HG02852 (cell line): ENCODE measurements at regions not wholly inside any gene's neighbourhood (a gene's known extent, or its start where the extent isn't known, plus 50 kb on each side); places are given as distances from the start of the nearest gene placed in this dataset.
A peak's percentile ranks its signal among the peaks of the same experiment; 100 is the strongest.
"Not testable (repeated sequence)": the region's sequence is repeated elsewhere in the genome, so short reads cannot be mapped to it uniquely, and the experiment has no call there.

Experiments used
- ATAC-seq: cut with Tn5 transposase; IDR thresholded peaks from one replicate; pipeline ENCODE4 v1.9.1; 2021; ENCODE audit warnings: mild to moderate bottlenecking, moderate library complexity; ENCODE audit not compliant: unreplicated experiment

DNA sequence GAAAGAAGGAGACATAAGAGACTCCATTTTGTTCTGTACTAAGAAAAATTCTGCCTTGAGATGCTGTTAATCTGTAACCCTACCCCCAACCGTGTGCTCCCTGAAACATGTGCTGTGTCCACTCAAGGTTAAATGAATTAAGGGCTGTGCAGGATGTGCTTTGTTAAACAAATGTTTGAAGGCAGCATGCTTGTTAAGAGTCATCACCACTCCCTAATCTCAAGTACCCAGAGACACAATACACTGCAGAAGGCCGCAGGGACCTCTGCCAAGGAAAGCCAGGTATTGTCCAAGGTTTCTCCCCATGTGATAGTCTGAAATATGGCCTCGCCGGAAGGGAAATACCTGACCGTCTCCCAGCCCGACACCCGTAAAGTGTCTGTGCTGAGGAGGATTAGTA is 152.4 kb upstream of the NOTCH2NLA start:
- not testable (repeated sequence) for ATAC-seq

DNA sequence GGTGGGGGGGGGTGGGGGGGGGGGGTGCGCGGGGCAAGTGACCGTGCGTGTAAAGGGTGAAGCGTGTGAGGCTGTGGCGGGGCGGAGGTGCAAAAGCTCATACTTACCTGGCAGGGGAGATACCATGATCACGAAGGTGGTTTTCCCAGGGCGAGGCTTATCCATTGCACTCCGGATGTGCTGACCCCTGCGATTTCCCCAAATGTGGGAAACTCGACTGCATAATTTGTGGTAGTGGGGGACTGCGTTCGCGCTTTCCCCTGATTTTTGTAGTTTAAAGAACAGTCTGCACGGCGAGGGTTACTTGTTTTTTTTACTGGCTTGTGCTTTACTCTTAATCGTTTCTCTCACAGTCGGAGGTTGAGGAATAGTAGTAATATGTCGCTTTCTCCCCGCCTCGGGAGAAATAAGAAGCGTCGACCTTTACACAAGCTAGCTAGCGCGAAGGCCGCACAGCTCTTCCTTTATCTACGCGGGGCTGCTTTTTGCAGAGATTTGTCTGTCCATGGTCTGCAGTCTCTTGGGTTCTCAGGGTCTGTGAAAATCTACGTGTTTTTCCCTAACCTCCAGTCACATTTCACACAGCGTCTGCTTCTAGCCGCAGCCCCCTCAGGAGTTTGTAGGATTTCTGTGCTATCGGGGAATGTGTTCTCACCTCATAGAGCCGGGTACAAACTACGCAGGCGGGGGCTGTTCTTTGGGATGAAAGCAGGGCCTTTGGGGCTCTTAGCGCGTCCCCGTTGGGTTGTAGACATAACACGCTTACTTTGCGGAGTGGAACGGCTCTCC is 148.1 kb upstream of the NOTCH2NLA start:
- ATAC-seq: peak; percentile 86

DNA sequence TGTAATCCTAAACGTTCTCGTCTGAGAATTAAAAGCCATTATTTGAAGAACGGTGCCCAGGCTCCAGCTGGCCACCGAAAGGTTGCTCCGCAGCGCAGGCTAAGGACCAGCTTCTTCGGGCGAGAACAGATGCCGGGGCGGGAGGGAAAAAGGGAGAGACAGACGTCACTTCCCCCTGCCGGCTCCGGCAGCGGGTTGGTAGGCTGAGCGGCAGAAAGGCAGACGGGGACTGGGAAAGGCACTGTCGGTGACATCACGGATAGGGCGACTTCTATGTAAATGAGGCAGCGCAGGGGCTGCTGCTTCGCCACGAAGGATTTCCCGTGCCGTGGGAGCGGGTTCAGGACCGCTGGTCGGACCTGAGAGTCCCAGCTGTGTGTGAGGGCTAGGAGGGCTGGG is 147.5 kb upstream of the NOTCH2NLA start:
- peak; percentile 56 for ATAC-seq

DNA sequence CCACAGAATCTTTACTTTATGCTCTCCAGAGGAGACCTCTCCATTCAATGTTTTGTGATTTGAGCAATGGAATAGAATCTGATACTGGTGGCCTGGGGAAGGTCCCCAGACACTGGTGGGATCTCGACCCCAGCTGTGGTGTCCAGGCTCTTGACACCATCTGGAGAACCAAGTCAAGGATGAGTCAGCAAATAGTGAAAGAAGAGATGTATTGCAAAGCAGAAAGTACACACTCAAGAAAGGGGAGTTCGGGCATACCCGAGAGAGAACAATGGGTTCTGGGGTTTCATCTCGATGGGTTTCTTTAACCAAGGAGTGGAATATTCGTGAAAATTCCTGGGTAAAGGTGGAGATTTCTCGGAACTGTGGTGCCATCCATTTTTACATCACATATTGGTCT is 146.3 kb upstream of the NOTCH2NLA start:
- not testable (repeated sequence) for ATAC-seq

DNA sequence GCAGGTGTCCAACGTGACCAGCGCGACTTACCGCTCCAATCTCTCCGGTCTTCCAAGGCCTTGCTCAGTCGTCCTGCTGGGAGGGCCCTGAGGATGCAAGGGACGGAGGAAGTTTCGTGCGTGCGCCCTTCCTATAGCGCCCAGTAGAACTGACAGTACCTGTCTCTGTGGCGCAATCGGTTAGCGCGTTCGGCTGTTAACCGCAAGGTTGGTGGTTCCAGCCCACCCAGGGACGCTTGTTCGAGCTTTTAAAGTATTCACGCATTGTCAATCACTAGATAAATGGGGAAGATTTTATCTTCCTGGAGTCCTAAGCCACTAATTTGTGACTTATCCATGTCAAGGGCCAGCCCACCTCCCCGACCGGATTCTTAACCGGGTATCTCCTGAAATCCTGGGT is 141.1 kb upstream of the NOTCH2NLA start:
- ATAC-seq: not testable (repeated sequence)

DNA sequence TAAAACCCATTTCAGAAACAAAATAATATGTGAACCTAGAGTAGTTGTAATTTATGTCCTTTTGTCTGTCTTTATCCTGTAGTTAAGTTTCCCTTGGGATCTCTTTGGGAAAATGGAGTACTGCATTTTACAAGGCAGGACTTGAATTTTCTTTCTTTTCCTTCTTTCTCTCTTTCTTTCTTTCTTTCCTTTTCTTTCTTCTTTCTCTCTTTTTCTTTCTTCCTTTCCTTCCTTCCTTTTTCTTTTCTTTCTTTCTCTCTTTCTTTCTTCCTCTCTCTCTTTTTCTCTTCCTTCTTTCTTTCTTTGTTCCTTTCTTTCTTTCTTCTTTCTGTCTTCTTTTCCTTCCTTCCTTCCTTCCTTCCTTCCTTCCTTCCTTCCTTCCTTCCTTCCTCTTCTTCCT is 126.6 kb upstream of the NOTCH2NLA start:
- ATAC-seq: not testable (repeated sequence)

DNA sequence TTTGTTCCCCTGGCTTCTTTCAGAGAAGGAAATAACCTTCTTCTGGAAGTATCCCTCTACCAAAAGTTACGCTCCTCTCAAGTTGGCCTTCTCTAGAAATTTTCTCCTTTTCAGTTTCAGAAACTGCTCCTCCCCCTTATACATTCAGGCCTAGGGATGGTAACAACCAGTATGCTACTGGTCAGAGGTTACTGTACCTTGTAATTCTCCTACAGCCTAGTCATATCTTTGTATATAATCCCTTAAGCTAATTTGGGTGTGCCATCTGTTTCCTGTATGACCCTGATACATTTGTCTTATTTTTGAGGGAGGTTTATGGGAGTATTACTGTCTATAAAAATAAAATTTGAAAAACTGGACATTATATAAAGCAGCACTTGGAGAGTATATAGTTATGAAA is 98.0 kb upstream of the NOTCH2NLA start:
- ATAC-seq: not testable (repeated sequence)

DNA sequence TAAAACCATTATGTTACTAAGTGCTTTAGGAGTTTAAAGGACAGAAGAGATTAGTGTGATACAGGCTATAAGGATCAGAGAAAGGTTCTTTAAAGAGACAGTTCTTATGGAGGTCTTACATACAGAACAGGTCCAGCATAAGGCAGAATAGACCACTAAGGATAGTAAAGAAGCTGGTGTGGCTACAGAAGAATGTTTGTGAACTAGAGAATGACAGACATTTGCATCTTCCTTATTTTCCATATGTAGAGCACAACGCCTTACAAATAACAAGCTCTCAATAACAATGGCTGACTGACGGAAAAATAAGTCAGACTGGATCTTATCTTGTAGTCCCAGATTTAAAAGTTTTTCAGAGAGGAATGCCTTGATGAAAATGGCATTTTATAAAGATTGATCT is 95.6 kb upstream of the NOTCH2NLA start:
- not testable (repeated sequence) for ATAC-seq

DNA sequence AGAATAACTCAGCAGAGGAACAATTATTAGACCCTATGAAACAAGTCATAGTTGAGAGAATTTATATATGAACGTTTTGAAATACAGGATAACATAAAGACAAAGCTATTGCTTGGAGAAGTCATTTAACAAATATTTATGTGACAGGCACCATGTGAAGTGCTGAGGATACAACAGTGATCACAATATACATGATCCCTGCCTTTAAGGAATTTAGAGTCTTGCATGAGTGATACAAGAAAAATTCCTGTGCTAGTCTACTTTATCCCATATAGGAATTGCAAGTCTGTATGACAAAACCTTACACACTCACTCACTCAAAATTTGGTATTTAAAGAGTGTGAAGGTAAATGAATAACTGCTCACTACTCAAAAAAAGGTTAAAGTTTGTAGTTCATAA is 94.5 kb upstream of the NOTCH2NLA start:
- ATAC-seq: not testable (repeated sequence)

DNA sequence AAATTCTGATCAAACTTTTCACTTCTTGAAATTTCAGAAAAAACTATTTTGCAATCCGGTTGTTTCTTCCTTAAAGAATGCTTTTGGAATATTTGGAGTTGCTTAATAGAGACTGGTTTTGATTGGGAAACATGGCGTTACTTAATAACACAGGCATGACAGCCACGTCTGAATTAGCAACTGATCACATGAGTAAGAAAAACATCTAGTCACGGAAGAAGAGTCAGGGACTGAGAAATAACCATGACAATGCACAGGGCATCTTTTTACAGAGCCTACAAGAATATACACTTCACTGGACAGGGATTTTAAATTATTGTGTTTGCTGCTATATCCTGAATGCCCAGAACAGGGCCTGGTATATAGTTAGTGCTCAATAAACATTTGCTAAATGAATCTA is 94.1 kb upstream of the NOTCH2NLA start:
- not testable (repeated sequence) for ATAC-seq

DNA sequence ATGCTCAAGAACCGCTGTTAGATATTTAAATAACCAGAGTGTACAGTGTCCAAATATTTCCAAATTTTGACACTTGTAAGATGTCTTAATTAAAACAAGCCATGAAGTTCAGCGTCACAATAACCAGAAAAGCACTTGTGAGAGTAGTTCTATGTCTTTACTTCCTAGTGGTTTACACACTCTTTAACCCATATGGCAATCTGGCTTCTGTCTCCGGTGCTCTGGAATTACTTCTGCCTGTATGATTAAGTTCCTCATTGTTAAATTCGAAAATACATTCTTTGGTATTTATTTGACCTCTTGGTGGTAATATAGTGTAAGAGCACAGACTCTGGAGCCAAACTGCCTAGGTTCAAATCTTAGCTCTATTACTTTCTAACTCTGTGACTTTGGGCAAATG is 89.9 kb upstream of the NOTCH2NLA start:
- not testable (repeated sequence) for ATAC-seq

DNA sequence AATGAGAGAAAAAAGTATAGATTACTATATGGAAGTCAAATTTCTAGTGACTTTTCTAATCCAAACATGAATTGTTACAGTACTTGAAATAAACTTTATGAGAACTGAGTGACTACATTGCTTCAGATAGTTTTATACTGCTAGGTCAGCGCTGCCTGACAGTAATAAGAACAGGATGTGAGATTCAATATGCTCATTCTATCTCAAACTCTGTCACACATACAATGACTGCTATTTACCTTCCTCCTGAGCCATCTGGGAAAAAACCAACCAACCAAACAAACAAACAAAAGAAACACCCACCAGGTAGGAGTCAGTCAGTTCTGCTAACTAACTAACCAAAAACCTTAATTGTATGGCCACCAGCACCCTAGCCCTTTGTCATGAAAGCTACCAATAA is 89.0 kb upstream of the NOTCH2NLA start:
- not testable (repeated sequence) for ATAC-seq

DNA sequence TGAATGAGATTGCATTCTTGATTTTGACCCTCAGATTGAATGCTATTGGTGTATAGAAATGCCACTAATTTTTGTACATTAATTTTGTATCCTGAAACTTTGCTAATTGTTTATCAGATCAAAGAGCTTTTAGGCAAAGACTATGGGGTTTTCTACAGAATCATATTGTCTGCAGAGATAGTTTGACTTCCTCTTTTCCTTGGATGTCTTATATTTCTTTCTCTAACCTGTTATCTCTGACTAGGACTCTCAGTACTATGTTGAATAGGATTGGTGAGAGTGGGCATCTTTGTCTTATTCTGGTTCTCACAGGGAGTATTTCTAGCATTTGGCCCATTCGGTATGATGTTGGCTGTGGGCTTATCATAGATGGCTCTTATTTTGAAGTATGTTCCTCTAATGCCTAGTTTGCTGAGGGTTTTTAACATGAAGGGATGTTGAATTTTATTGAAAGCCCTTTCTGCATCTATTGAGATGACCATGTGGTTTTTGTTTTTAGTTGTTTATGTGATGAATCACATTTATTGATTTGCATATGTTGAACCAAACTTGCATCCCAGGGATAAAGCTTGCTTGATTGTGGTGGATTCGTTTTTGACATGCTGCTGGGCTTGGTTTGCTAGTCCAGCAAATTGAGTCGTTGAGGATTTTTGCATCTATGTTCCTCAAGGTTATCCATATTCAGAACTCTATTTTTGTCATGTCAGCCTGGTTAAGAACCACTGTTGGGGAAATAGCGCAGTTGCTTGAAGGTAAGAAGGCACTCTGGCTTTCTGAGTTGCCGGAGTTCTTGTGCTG is 85.8 kb upstream of the NOTCH2NLA start:
- ATAC-seq: not testable (repeated sequence)

DNA sequence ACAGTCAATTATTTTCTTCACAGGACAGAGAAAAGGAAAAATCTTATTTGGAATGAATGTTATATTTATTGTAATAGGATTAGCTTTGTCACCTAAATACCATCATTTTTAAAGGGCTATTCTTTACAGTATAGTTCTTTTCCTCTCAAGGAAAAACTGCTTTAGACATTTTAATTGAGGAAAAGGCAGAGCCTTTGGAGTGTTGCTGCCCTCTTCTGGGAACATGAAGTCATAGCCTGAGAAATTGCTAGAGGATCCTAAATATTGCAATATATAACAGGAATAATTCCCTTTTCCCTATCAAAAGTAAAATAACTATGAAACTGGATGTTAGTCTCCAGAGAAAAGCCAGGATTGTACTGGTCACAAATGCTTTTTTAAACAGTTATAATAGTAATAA is 81.8 kb upstream of the NOTCH2NLA start:
- ATAC-seq: not testable (repeated sequence)

DNA sequence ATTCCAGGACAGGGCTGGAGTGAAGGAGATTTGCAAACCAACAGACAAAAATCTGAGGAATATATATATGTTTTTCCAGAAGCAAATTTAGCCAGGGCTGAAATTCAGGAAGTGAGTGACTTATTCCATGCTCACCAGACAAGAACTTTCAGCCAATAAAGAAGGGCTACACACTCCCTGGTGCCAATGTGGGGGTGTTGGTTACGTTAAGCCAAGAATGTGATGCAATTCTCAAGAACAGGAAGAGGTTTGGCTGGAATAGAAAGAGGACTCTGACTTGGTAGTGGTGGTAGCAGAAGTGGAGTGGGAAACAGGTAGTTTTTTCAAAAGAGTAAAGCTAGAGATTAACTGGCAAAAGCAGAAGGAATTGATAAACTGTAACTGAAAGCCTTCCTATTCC is 80.6 kb upstream of the NOTCH2NLA start:
- not testable (repeated sequence) for ATAC-seq

DNA sequence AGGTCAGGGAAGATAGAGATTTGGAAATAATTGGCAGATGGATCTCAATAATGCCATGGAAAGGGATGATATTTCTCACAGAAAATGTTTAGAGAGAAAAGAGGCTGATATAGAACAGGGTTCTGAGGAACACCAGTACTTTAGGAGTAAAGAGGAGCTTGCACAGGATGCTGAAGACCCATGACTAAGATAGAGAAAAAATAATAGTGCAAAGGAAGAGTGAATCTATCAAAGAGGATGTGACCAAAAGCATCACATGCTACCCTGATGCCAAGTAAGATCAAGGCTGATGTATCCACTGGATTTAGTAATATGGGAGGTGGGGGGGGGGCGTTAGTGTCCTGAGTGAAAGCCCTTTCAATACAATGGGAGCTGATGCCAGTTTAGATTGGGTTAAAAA is 80.1 kb upstream of the NOTCH2NLA start:
- ATAC-seq: not testable (repeated sequence)

DNA sequence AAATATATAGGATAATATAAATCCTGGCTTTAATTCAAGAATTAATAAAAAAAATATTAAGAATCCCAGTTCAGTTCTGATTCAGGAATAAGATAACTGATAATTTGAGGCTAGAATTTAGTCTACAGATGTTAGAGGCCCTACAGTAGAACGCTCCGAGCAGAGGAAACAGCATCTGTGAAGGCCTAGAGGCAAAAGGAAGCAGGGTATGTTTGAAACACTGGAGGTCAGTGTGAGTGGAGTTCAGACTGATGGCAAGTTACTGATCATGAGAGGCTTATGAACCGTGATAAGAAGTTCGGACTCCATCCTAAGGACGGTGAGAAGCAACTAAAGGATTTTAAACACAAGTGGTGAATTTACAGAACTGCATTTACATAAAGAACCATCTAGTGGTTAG is 79.3 kb upstream of the NOTCH2NLA start:
- not testable (repeated sequence) for ATAC-seq

DNA sequence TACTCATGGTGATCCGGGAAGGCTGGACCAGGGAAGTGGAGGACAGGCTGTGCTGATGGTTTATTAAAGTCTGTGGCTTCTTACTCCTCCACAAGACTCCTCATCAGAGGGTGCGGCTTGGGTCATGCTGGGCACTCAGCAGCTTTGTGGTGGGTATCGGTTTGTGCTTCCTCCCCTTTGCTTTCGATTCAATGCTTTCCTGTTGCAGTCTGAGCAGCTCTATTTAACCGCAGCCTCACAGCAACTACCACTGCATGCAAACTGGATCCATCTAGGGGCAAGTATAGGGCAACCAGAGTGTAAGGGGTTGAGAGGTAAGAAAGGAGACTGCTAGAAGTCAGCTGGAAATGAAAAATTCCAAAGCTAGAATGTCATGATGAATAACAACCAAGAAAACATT is 78.8 kb upstream of the NOTCH2NLA start:
- peak; percentile 94 for ATAC-seq

DNA sequence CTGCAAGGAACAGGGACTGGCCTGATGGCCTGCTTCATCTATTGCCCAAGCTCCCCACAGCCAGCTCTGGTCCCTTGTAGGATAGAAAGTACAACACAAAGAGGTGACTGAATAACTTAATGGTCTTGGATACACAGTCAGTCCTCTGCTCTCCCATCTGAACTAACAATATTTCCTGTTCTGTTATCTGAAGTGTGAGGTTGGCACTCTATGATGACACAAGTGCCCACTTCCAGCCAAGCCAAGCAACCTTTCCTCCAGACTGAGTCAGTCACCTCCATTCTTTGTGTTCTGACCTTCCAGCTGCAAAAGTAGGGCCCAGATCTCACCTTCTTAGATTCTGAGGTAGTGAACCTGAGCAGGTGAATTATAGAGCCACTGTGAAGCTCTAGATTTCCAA is 77.8 kb upstream of the NOTCH2NLA start:
- ATAC-seq: not testable (repeated sequence)

DNA sequence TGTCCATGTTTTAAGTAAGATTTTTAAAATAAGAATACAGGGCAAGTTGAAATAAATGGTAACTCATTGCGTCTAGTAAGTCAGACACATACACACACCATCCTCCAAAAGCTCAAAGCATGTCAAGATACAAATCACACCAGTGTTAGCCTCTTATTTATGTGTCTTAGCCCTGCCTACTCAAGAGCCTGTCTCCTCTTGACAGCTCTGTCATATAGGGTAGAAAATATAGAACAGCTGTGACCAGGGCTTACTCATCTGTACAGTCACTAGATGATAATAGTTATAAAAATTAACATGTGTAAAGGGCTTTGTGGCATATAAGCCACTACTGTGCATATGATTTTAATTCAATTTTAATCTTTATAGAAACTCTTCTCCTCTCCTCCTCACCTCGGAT is 76.6 kb upstream of the NOTCH2NLA start:
- ATAC-seq: not testable (repeated sequence)

DNA sequence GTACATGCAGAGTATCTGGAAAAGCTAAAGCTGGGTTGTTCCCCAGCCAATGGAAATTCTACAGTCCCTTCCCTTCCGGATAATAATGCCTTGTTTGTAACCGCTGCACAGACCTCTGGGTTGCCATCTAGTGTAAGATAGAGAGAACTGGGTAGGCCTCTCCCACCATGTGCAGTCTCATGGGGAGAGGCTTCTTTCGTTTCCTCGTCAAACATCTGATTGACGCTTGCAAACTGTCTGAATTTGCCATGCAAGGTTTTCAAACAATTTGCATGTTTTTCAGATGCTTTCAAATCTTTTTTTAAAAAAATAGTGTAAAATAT is 69.7 kb upstream of the NOTCH2NLA start:
- ATAC-seq: peak; percentile 87
